RWPE1 (cell line): ENCODE measurements at regions not wholly inside any gene's neighbourhood (a gene's known extent, or its start where the extent isn't known, plus 50 kb on each side); places are given as distances from the start of the nearest gene placed in this dataset.
A peak's percentile ranks its signal among the peaks of the same experiment; 100 is the strongest.

Experiments used
- CTCF ChIA-PET: fragments of 350-600 bp; sonication (Branson Sonifier 250); formaldehyde crosslinking; extraction: SDS; loops from one replicate; lab custom pipeline; 2021; lab: Yijun Ruan, JAX
- POLR2A ChIA-PET: fragments of 400-600 bp; formaldehyde crosslinking; extraction: SDS; loops from one replicate; lab custom pipeline; 2020; ENCODE audit warnings: antibody characterized with exemption; ENCODE audit not compliant: low non-redundant PET; lab: Yijun Ruan, JAX
- DNase-seq: peaks from one replicate; pipeline ENCODE4 v3.0.0; 2012; ENCODE audit warnings: low spot score
- H3K27ac ChIP-seq: fragments of 450-650 bp; 2 replicates; pipeline ENCODE4 v1.5.1; 2017
- TF ChIP-seq, protein P1 (sequence below): fragments of 450-650 bp; conservative IDR thresholded peaks from 2 replicates; pipeline ENCODE4 v1.5.1; 2017; ENCODE audit warnings: low read depth, mild to moderate bottlenecking

DNA sequence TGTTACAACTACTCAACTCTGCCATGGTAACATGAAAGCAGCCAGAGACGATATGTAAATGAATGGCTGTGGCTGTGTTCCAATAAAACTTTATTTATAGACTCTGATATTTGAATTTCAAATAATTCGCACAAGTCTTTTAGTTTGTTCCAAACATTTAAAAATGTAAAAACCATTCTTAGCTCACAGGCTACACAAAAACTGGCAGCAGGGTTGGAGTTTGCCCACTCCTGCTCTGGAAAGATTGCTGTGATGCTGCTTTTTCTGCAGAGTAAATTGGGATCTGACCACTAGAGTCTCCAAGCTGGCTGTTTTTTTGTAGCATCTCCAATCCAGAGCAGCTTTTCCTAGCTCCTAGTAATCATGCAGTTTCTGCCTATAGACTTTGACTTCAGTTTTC, 157.5 kb downstream of the CHRM3 start:
- TF ChIP-seq, protein P1, sequence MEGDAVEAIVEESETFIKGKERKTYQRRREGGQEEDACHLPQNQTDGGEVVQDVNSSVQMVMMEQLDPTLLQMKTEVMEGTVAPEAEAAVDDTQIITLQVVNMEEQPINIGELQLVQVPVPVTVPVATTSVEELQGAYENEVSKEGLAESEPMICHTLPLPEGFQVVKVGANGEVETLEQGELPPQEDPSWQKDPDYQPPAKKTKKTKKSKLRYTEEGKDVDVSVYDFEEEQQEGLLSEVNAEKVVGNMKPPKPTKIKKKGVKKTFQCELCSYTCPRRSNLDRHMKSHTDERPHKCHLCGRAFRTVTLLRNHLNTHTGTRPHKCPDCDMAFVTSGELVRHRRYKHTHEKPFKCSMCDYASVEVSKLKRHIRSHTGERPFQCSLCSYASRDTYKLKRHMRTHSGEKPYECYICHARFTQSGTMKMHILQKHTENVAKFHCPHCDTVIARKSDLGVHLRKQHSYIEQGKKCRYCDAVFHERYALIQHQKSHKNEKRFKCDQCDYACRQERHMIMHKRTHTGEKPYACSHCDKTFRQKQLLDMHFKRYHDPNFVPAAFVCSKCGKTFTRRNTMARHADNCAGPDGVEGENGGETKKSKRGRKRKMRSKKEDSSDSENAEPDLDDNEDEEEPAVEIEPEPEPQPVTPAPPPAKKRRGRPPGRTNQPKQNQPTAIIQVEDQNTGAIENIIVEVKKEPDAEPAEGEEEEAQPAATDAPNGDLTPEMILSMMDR, result no peak
- no peak overlapping the region for H3K27ac ChIP-seq
- ChIA-PET CTCF (no interaction called here), POLR2A (no interaction called here)
- DNase-seq, result no peak

DNA sequence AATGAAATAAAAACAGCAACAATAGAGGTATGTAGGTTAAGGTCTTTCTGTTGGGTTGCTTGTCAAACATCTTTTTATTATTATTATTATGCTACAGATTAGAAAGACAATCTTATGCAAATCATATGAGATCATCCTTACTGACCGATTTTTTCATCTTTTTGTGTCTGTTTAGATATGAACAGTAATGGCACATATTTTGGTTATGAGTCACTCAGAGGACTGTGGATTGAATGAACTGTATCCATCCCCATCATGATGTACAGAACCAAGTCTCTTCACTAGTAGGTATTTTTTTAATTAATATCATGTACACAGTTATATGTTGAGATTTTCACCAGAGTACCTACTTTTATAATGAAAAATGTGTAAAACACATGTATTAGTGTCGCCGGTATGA, 159.1 kb downstream of the CHRM3 start:
- DNase-seq, result peak; percentile 15
- no peak overlapping the region for H3K27ac ChIP-seq
- TF ChIP-seq, protein P1, result no peak
- ChIA-PET CTCF (no interaction called here), POLR2A (no interaction called here)

DNA sequence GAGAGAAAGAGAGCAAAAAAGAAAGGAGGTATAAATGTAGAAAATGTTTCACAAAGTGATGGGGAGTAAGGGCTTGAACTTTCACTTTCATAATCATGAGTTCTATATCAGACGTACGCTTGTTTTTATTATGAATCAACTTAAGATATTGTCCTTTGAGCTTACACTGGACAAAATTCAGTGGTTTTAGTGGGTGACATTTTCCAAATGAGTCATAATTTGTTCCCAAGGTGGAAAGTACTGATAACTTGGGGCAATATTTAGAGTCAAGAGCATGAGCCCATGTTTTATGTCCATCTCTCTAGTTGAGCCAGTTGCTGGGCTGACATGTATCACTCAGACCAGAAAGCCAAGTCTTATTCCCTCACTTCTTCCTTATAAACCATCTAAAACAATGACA, 161.6 kb downstream of the CHRM3 start:
- no peak for DNase-seq
- no peak overlapping the region for H3K27ac ChIP-seq
- POLR2A ChIA-PET, result no interaction called here
- TF ChIP-seq, protein P1, result no peak
- CTCF ChIA-PET, result no interaction called here

DNA sequence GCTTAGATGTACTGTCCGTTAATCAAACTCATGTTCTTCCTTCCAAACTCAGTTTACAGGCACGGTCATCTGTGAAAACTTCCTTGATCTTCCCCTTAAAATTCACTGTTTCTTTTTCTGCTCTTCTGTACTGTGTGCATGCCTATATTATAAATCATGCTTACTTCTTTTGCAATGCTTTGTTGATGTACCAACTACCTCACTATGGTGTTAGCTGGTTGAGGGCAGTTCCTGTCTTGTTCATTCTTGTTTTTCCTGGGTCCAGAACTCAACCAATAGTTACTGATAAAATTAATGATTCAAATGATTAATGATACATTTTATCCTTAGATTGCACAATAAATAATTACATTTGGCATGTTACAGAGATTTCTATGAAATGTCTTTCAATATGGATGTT, 163.8 kb downstream of the CHRM3 start:
- ChIA-PET POLR2A (no interaction called here), CTCF (no interaction called here)
- peak; percentile 59 for DNase-seq
- TF ChIP-seq, protein P1, result no peak
- H3K27ac ChIP-seq, result peak overlapping the region; percentile 78

DNA sequence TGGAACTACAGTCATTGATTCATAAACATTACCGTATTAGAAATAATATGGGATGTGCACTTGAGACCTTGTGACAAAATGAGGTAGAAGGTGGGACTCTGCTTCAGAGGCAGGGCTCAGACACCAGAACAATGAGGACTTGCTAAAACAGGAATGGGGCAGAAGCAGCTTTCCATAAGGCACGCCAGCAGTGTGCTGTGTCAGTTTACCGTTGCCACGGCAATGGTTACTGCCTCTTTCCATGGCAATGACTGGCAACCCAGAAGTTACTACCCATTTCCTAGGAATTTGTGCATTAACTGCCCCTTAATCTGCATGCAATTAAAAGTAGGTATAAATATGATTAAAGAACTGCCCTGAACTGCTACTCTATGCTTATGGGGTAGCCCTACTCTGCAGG, 169.0 kb downstream of the CHRM3 start:
- POLR2A ChIA-PET, result no interaction called here

DNA sequence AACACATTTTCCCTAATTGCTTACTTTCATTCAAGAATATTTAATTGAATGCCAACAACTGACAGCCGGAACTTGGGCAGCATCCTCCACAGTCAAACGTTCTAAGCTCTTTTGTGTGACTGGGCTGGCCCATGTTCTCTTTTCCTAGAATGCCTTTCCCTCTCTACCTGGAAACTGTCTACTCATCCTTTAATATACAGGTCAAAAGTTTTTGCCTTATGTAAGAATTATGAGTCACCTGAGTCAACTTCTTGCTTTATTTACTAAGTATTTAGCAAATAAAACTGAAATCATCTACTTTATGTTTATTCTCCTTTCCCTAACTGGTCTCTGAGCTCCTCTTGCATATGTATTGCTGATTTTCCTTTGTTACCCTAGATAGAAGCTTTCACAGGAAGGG, 172.2 kb downstream of the CHRM3 start:
- CTCF ChIA-PET, result interaction anchor here (0.9 kb wide), 1 partner anchor 27 kb away, joined by 3 read pairs; no protein-coding TSS in a partner anchor
- POLR2A ChIA-PET, result no interaction called here
- no peak overlapping the region for H3K27ac ChIP-seq
- DNase-seq, result no peak
- TF ChIP-seq, protein P1, result no peak

More for the DNA sequence above, 169.0 kb downstream of the CHRM3 start:
- H3K27ac ChIP-seq, result no peak overlapping the region
- TF ChIP-seq, protein P1, result no peak
- CTCF ChIA-PET, result no interaction called here
- no peak for DNase-seq
